Ammon's horn (tissue), 1 donor: ENCODE measurements at regions not wholly inside any gene's neighbourhood (a gene's known extent, or its start where the extent isn't known, plus 50 kb on each side); places are given as distances from the start of the nearest gene placed in this dataset.

Source experiments
- DNase-seq: peaks from one replicate; pipeline ENCODE4 v3.0.0-alpha.2; 2016; ENCODE audit warnings: low spot score

DNA sequence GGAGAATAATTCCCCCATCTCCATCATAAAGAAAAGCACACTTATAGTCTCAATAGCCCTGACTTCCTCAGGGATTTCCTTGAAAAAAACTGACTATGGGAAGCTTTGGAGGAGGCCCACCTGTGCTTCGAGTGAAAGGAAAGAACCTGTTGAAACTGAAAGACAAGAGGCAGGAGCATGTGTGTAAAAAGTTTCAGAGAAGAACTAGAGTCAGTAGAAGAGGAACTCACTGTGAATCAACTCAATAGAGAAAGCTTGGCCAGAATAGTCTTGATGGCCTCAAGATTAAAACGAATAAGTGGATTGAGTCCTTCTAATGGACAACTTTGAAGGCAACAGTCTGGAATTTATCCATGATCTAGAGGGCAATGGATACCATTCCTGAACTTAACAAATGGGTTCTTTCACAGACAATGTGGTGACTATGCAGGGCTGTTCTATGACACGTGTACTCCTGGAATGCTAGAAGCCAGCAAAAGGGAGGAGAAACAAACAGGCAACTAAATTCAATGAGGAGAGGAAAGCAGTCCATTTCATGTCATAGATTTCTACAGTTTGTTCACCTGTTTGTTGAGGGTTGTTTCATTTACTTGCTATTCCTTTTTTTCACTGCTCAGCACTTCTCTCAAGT lies 442.3 kb downstream of the GRB14 start:
- DNase-seq = no peak

DNA sequence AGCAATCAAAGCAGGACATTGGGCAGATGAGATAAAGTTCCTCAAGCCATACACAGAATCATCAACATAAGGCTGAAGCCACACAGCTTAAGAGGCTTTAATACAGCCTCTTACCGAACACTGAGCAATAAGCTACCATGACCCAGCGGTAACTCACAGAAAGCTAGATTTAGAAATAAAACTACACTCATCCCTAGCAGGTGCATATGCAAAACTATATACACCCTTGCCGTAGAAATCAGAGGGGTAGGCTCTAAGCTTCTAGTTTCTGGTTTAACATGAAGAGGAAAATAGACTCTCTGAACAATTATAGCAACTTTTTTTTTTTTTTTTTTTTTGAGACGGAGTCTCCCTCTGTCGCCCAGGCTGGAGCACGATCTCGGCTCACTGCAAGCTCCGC lies 428.8 kb upstream of the FIGN start:
- no peak for DNase-seq

DNA sequence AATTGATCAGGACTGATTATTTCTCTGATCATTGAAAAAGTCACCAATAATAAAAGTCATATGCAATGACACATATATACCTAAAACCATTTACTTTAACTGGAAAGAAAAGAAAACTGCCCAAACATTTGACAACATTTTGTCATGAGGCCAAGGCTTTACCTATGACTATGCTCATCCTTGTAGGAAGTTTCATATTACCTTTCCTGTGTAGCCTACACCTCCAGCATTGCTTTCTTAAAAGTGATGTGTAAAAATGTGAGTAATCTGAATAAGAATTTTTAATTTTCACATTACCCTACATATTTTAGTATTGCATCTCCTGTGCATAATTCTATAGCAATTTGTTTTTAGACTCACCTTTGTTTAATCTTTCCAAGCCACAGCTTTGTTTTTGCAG lies 419.8 kb upstream of the FIGN start:
- no peak for DNase-seq

DNA sequence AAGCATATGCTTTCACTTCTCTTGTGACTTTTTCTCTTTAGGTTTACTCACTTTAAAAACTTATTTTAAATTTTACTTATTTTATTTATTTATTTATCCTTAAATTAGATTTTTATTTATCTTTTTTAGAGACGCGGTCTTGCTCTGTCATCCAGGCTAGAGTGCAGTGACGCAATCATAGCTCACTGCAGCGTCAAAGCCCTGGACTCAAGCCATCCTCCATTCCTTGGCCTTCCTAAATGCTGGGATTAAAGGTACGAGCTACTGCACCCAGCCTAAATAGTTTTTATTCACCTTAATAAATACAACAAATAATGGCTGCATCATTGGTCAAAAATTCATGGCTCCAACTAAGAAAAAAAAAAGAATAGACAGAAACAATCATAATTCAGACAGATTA lies 415.7 kb upstream of the FIGN start:
- DNase-seq = no peak

DNA sequence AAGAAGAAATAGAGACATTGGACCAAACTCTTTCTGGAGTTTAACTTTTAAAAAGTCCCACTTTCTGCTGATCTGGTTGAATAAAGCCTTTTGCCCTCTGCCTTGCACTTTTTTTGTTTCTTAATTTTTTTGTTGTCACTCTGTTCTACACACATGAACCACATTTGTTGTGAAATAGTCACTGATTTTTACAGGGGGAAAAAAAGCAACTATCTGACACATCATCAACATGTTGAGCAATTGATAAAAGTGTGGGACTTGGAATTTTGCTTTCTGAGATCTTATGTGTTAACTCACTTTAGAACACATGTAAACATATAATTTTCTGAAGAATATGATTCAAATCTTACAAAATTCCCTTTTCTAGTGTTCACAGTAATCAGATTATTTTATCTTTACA lies 414.8 kb upstream of the FIGN start:
- DNase-seq = no peak

DNA sequence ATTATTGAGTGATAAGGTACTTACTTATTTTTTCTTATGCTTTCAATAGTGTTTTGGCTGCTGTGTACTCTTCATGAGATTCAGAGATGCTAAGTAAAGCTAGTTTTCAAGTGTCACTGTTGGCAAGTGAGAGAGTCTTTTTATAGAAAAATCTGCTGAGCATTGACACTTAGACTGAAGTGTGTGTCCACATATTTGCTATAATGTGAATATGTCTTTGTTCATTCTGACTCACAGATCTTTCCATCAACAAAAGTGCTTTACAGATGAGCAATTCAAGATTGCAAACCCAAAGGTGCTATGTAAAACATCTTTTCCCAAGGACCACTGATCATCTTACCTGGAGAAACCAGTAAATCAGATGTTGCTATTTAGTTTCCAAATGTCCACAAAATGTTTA lies 410.6 kb upstream of the FIGN start:
- no peak for DNase-seq

DNA sequence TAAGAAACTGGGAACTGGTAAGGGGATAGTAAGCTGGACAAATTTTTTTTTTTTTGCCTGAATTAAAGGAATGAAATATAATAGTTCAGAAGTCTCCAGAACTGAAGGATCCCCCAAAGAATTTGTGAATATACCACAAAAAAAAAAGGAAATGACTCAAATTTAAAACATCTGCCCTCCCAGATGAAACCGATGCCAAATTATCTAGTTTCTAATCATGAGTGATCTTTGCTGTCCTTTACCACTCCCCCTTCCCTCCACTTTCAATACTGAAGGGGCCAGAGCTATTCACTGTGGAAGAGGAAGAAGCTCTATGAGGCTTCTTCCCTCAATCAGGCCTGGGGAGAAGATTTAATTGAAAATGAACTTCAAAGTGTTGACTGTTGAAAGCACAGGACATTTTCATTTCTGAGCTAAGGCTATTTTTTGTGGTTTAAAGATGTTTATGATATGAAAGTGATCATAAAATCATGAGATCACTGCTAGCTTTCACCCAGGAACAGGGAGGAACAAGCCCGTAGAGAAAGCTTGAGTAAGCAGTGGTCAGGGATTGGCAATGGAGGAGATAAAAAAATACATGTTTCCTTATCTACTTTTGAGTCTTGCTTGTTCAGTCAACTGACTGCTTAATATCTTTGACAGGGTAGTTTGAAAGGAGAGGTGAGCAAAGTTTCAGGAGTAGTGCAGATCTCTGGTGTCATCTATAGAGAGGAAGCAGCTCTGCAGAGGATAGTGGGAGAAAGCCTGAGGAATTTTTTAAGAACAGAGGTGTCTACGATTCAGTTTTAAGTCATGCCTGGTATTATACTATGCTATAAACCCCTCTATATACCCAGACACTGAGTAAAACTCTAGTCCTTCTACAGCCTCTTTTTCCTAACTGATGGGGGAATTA lies 409.5 kb upstream of the FIGN start:
- no peak for DNase-seq

DNA sequence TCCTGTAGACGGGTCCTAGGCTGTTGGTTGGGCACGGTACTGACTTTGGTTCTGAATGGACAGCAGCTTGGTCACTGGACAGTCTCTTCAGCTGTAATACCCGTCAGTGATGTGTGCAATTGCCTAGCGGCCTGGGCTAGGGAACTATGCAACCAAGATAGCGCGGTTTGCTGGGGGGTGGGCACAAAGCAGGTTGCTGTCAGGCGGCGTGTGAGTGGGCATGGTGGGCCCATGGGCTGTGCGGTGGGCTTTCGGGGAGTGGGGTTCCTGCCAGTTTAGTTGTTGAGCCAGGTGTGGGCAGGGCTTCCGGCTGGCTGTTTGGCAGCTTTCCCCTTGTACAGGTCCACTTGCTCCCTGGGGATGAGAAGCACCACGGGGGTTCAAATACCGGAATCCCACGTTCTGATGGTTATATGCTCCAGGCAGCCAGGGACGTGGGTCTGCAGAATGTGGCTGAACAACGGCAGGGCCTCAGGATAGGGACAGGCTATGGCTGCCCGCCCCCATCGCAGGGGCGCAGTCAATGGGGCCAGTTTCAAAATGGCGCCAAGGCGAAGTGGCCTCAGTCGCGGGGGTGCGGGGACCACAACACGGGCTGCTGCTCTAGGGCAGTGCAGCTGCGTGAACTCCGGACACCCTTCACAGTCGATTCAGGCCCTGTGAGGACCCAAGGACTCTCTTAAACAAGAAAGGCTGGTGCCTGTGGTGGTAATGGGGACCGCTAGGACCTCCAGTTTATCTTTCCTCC lies 407.5 kb upstream of the FIGN start:
- DNase-seq = no peak

DNA sequence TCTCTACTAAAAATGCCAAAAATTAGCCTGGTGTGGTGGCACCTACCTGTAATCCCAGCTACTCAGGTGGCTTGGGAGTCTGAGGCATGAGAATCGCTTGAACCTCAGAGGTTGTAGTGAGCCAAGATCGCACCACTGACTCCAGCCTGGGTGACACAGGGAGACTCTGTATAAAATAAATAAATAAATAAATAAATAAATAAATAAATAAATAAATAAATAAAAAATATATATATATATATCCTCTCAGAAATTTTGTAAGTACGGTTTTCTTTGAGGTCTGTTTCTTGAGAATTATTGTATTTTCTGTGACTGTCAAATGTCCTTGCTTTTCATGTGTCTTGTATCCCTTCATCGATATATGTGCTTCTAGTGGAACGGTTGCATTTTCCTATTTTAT lies 406.9 kb upstream of the FIGN start:
- DNase-seq = no peak

DNA sequence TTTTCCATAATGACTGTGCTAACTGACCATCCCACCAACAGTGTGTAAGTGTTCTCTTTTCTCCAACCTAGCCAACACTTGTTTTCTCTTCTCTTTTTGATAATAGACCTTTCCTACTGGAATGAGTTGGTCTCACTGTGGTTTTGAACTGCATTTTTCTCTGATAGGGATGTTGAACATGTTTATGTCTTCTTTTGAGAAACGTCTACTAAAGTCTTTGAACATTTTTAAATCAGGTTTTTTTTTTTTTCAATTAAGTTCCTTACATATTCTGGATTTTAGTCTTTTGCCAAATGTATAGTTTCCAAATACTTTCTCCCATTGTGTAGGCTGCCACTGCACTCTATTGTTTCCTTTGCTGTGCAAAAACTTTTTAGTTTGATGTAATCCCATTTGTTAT lies 405.5 kb upstream of the FIGN start:
- DNase-seq = no peak

DNA sequence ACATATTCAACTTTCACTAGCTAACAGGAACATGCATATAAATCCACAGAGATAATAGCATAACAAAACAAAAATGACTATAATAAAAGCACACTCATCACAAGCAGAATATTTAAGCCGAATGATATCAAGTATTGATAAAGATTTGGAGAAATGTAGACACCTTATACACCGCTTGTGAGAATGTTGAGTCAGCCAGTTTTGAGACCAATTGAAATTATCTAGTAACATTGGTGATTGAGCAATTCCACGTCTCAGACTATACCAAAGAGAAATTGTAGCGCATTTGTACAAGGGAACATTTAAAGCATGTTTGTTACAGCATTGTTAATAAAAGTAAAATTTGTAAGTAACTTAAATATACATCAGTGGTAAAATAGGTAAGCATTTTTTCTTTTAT lies 402.9 kb upstream of the FIGN start:
- no peak for DNase-seq

DNA sequence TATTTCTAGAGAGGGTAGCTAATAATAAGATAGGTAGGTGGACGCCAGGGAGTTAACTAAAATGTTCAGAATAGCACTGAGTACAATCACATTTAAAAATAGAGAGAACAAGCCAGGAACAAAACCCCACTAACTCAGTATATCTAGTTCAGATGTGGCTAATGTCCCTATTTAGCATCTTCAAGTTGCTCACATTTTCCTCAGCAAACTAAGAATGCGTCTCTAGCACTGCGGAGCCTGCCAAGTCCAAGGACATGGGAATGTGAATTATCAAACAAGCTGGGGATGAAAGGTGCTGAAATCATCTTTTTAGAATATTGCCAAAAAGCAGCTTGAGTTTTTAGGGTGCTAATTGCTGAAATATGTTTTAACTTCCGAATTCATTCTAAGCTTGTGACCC lies 398.5 kb upstream of the FIGN start:
- DNase-seq = no peak

DNA sequence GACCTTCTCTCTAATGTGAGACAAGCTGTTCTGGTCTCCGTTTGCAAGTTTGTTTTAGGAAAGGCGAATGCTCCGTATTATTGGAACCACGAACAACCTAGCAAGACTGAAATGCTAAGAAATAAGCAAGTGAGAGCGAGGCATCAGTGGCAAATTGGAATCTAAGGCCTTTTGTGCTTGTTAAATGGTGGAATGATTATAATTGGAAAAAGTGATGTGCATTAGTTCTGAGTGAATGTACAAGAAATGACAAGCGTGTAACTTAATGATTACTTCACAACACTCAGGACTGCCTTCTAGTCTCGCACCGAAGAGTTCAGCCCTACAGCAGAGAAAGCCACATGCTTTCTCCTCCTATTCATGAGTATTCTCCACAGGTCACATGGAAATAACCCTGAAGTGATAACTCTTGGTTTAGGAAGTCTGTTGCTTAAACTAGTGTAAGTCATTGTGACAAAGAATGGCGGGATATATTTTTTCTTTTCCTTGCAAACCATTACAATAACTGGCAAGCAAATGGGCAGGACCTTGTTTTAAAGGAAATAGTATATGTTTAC lies 392.2 kb upstream of the FIGN start:
- DNase-seq = no peak

DNA sequence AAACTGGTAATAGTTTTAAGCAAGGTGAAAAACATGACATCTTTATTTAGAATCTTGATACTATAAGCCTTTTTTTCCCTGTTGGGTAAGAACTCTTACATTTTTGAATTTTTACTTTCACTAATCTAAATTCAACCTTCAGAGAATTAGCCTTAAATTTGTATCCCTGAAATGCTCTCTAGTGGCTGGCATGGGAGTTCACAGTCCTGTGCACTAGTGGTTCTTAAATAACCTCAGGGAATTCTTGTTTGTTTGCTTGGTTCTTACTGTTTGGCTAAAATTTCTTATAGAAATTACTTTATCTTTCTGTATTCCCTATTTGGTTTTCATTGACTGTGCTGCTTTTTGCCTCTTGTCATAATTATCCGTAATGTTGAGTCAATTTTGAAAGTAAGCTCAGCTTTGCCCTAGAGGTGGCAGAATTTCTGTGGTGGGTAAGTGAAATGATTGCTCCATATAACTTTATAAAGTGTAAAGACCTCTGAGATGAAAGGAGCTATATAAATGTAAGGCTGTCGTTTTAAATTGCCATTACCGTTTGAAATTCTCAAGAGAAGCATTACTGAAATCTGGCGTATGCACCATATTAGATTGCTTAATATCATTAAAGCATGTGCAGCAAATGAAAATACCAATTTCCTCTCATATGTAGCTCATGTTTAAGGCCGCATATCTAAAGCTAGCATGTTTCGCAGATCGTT lies 391.3 kb upstream of the FIGN start:
- DNase-seq = peak; percentile 14

DNA sequence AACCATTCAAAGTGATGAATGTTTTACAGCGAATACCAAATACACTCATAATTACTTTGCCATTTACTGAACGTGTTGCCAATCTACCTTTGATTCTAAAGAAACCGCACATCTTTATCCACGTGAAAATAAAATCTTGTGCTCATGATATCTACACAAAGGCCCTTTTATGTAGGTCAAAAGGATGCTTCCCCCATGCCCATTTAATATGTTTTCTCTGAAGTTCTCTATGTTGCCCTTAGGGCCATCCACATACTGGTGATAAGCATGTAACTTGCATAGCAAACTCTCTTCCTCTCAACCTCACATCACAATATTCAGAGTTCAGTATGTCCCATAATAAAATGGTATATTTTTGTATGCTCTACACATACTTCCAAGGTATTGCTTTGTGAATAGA lies 380.0 kb upstream of the FIGN start:
- no peak for DNase-seq

DNA sequence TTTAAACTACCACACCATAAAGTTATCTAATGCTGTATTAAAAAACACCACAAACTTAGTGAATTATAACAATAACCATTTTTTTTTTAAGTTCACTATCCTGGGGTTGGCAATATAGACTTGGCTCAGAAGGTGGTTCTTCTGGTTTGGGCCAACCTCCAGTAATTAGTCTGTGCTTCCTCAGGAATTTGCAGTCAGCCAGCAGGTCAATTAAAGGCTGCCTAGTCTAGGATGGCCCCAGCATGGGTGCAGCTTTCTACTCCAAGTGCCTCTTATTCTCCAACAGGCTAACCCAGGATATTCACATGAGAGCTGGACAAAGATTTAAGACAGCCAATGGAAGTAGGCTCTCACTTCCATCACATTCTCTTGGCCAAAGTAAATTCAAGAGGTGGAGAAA lies 379.1 kb upstream of the FIGN start:
- no peak for DNase-seq

DNA sequence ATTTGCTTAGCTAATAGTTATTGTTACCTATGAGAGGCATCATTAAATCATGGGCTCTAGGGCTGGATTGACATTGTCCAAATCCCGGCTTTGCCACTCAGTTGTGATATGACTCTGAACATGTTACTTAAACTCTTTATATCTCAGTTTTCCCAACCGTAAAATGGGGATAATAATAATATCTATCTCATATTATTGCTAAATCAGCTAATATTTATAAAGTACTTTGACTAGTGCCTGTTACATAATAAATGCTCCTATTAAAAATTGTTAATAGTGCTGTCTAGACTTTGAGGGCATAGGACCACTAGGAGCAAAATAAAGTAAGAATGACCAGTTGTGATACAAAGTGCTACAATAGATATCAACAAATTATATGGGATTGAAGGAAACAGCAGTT lies 376.3 kb upstream of the FIGN start:
- DNase-seq = no peak

DNA sequence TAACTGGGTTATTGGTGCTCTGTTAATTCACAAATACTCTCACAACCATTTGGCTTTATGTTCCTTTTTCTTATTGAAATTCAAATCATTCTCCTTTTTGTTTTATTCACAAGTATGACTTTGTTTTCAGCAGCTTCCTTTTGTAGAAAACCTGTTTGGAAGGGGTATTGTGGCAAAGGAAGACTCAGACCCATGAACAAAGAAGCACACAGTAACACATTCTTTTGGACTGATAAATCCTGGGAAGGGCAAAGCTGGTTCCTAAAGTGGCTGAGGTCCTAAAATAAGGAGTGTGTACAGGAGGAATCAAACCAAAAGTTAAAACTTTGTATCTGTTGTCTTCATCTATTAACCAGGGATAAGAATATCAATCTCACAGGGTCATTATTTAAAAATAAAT lies 374.7 kb upstream of the FIGN start:
- no peak for DNase-seq

DNA sequence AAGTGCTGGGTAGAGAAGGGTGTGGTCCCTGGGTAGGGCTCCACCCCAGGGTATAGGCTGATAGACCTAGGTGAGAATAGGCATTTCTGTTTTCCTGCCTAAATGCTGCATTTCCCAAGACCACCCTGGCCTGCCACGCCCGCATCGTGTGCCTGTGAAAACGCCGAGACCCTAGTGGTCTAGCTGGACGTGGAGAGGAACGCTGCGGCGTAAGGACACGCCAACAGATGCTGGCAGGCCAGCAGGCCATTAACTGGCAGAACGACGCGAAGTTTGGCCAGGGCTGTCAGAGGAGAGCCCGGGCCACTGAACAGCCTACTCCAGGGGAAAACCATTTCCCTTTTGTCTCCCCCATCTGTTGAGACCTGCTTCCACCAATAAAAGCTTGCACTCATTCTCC lies 373.2 kb upstream of the FIGN start:
- no peak for DNase-seq

DNA sequence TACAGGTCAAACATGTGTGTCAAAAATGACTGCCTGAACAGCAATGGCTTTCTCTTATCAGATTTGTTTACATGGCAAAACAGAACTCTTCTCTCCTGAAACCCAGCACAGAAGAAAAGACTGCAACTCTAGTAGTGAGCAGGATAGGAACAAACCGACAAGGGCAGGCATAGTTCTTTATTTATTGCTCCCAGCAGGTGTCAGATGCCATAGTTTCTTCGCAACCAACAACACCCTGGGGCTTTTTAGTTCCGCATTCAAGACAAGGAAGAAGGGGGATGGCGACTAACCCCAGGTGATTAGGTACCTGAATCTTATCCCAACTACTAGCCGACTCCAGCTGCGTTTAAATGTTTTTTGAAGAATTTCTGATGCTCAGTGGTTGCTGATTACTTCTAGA lies 367.5 kb upstream of the FIGN start:
- no peak for DNase-seq

DNA sequence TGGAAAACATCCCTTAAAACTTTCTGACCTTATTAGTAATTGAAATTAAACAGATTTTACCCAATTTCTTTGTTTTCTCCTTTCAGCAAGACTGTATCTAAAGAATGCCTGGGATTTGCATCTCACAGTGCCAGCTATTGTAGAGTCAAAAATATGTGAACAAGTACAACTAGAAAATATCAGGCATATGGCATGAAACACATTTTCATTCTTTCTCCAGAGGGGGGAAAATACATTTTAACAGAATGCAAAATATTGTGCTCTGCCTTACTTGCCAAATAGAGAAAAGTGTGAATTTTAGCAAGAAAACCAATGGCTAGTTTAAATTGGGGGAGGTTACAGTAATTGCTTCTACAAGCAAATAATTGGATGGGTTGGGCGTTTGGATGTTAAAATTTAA lies 366.6 kb upstream of the FIGN start:
- peak; percentile 9 for DNase-seq

DNA sequence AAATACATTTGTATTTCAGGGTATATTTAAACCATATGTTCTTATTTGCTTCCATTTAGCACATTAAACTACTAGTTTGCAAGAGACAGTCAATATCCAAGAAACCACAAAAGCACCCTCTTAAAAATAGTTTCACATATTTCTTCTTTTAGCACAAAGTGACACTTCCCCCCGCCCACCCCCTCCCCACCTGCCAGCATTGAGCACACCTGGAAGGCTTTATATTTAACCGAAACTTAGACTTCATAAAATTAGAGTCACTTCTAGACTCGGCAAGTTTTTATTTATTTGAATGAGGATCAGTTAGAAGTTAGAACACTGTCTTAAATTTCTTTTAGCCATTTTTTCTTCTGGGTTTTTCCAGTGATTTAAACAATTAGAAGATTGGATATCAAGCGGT lies 355.9 kb upstream of the FIGN start:
- no peak for DNase-seq
